GM12864 (cell line): ENCODE measurements at regions not wholly inside any gene's neighbourhood (a gene's known extent, or its start where the extent isn't known, plus 50 kb on each side); places are given as distances from the start of the nearest gene placed in this dataset.

Source experiments
- DNase-seq: peaks from one replicate; pipeline ENCODE4 v3.0.0-alpha.2; 2011; ENCODE audit warnings: low read depth
- H3K4me3 ChIP-seq: 2 replicates; pipeline ENCODE4 v1.5.1; 2011; ENCODE audit warnings: mild to moderate bottlenecking, low read depth, low read length, control low read depth
- CTCF ChIP-seq: IDR thresholded peaks from 2 replicates; pipeline ENCODE4 v1.5.1; 2011; ENCODE audit warnings: low read depth, mild to moderate bottlenecking, moderate library complexity, low read length, control low read depth, inconsistent platforms; ENCODE audit errors: missing control alignments

GRCh38 chr2:239691720-239692119 lies 290.9 kb upstream of the HDAC4 start:
- no peak for TF ChIP-seq CTCF
- H3K4me3 ChIP-seq, result no peak overlapping the region
- DNase-seq, result no peak

- no peak for DNase-seq
These were observed 290.1 kb upstream of the HDAC4 start for GRCh38 chr2:239690651-239691631.

GRCh38 chr2:239689985-239690384 lies 289.2 kb upstream of the HDAC4 start:
- DNase-seq, result no peak
- TF ChIP-seq CTCF, result no peak
- H3K4me3 ChIP-seq, result no peak overlapping the region

More at GRCh38 chr2:239690651-239691631, 290.1 kb upstream of the HDAC4 start:
- no peak for TF ChIP-seq CTCF
- H3K4me3 ChIP-seq, result no peak overlapping the region

- TF ChIP-seq CTCF, result no peak
These were observed 288.6 kb upstream of the HDAC4 start for GRCh38 chr2:239689410-239689809.

DNA sequence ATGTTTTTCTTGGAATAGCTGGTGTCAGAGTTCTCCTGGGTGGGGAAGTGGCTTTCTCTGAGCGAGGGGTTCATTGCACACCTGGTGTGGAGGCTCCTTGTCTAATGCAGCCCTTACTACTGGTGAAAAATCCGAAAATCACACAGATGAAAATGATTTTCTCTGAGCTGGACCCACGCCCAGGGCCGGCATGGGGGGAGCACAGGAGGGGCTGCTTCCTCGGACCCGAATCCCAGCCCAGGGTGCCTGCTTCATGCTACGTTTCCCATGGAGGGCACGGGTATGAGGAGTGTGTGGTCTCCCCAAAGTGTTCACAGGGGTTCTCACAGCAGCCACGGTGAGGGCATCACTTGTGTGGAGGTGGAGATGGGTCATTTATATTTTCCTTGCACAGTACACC lies 288.0 kb upstream of the HDAC4 start:
- DNase-seq, result no peak
- no peak for TF ChIP-seq CTCF
- no peak overlapping the region for H3K4me3 ChIP-seq

More at GRCh38 chr2:239689410-239689809, 288.6 kb upstream of the HDAC4 start:
- no peak overlapping the region for H3K4me3 ChIP-seq
- no peak for DNase-seq

GRCh38 chr2:239688122-239688681 lies 287.4 kb upstream of the HDAC4 start:
- no peak for DNase-seq
- peak; percentile 43 for TF ChIP-seq CTCF
- no peak overlapping the region for H3K4me3 ChIP-seq
